K562 (cell line): ENCODE measurements at regions not wholly inside any gene's neighbourhood (a gene's known extent, or its start where the extent isn't known, plus 50 kb on each side); places are given as distances from the start of the nearest gene placed in this dataset.

ENCODE experiments used
- ATAC-seq: fragments of 200-7000 bp; cut with Tn5 transposase; 3 replicates; pipeline ENCODE4 v1.9.1; 2020; ENCODE audit warnings: moderate library complexity
- BruUV-seq: library from RNA; stranded (reverse); fragments of 400-500 nt; replicated peaks from 2 replicates; lab custom pipeline; 2021; lab: Mats Ljungman, UMichigan
- CTCF ChIA-PET: fragments of 300-600 bp; formaldehyde crosslinking; extraction: SDS; loops from one replicate; lab custom pipeline; 2021; ENCODE audit warnings: low intra/inter-chr PET ratio; lab: Yijun Ruan, JAX
- POLR2A ChIA-PET: fragments of 300-600, 350-650 bp; sonication (Branson Sonifier 250); formaldehyde crosslinking; extraction: SDS; loops from one replicate; lab custom pipeline; 2021; ENCODE audit warnings: antibody characterized with exemption, inconsistent platforms; lab: Yijun Ruan, JAX
- DNase-seq, 4 experiments: peaks; one replicate each; pipeline versions ENCODE4 v3.0.0 to v3.0.0-alpha.2; 2011 to 2018; ENCODE audit warnings: low spot score in 3 of 4, mixed read lengths in 3 of 4; ENCODE audit errors: extremely low read depth in 1 of 4
- FAIRE-seq: peaks from 2 replicates; lab custom pipeline; 2011; peaks lifted over from hg19 to GRCh38; lab: Jason Lieb, UNC
- H2AFZ ChIP-seq: 2 replicates; pipeline ENCODE4 v1.6.0; 2011; ENCODE audit warnings: low read depth, low read length, control low read depth, inconsistent platforms
- H3K27ac ChIP-seq: fragments of 200-600 bp; 3 replicates; pipeline ENCODE4 v1.8.0; 2011; ENCODE audit warnings: low read depth, mild to moderate bottlenecking, control low read depth, inconsistent platforms, low read length, moderate library complexity, mixed read lengths; ENCODE audit errors: extremely low read depth
- H3K27me3 ChIP-seq, 2 experiments: fragments of 300-600 bp in 1 of 2; 2 replicates in 1 of 2; 3 replicates in 1 of 2; pipeline versions ENCODE4 v1.6.0 to v1.8.0; 2011; ENCODE audit warnings: inconsistent platforms in 2 of 2, low read length in 2 of 2, mild to moderate bottlenecking in 1 of 2, mixed read lengths in 1 of 2, moderate library complexity in 1 of 2; ENCODE audit not compliant: control insufficient read depth in 2 of 2, insufficient read depth in 2 of 2
- H3K36me3 ChIP-seq: fragments of 300-600 bp; 3 replicates; pipeline ENCODE4 v1.8.0; 2011; ENCODE audit warnings: mild to moderate bottlenecking, low read length, inconsistent platforms; ENCODE audit not compliant: control insufficient read depth, insufficient read depth
- H3K4me1 ChIP-seq, 2 experiments: fragments of 200-600 bp in 1 of 2; replicated peaks in 1 of 2; 2 replicates in 1 of 2; 3 replicates in 1 of 2; pipeline versions ENCODE4 v1.5.1 to v1.8.0; 2011; ENCODE audit warnings: inconsistent platforms in 2 of 2, low read length in 2 of 2, mild to moderate bottlenecking in 1 of 2, mixed read lengths in 1 of 2, moderate library complexity in 1 of 2; ENCODE audit not compliant: control insufficient read depth in 2 of 2, insufficient read depth in 2 of 2
- H3K4me2 ChIP-seq: 2 replicates; pipeline ENCODE4 v1.6.1; 2011; ENCODE audit warnings: low read length, control low read depth, inconsistent platforms, mixed read lengths; ENCODE audit not compliant: insufficient read depth
- H3K4me3 ChIP-seq: fragments of 200-600 bp; sonication (generic), shearing (Covaris generic); 2 replicates; pipeline ENCODE4 v1.5.1; 2016; ENCODE audit warnings: control low read depth, inconsistent platforms
- H3K79me2 ChIP-seq: fragments of 200-600 bp; 3 replicates; pipeline ENCODE4 v1.8.0; 2011; ENCODE audit warnings: low read length, inconsistent platforms; ENCODE audit not compliant: control insufficient read depth, insufficient read depth
- H3K9ac ChIP-seq, 2 experiments: 2 replicates each; pipeline versions ENCODE4 v1.6.0 to v1.6.1; 2011; ENCODE audit warnings: low read depth in 2 of 2, low read length in 2 of 2, control low read depth in 1 of 2, inconsistent platforms in 1 of 2, mild to moderate bottlenecking in 1 of 2, mixed read lengths in 1 of 2; ENCODE audit not compliant: insufficient read depth in 1 of 2
- H3K9me1 ChIP-seq: one replicate; pipeline ENCODE4 v1.6.0; 2011; ENCODE audit warnings: inconsistent platforms, mild to moderate bottlenecking, low read length, moderate library complexity; ENCODE audit not compliant: control insufficient read depth, insufficient read depth
- H3K9me3 ChIP-seq: replicated peaks from 2 replicates; pipeline ENCODE4 v1.5.1; 2011; ENCODE audit warnings: low read depth, low read length, inconsistent platforms; ENCODE audit not compliant: control insufficient read depth, insufficient read depth
- H4K20me1 ChIP-seq: replicated peaks from 2 replicates; pipeline ENCODE4 v1.6.1; 2011; ENCODE audit warnings: low read length, inconsistent platforms, mixed read lengths; ENCODE audit not compliant: control insufficient read depth, insufficient read depth
- CHD2 ChIP-seq: IDR thresholded peaks from 2 replicates; pipeline ENCODE4 v1.6.1; 2011; ENCODE audit warnings: low read depth, low read length
- IFI16 ChIP-seq: fragments of 250-450 bp; sonication (Bioruptor Pico); IDR thresholded peaks from 2 replicates; pipeline ENCODE4 v2.1.2; 2022; ENCODE audit warnings: mild to moderate bottlenecking, inconsistent platforms
- MBD2 ChIP-seq: sonication (generic); IDR thresholded peaks from 2 replicates; pipeline ENCODE4 v1.6.1; 2016; ENCODE audit warnings: low read depth, borderline replicate concordance
- MGA ChIP-seq: fragments of 450-650 bp; IDR thresholded peaks from 2 replicates; pipeline ENCODE4 v1.6.1; 2016; ENCODE audit warnings: mild to moderate bottlenecking, moderate library complexity
- PHTF2 ChIP-seq: fragments of 250-450 bp; sonication (Bioruptor Pico); IDR thresholded peaks from 2 replicates; pipeline ENCODE4 v1.5.0; 2021; ENCODE audit warnings: mild to moderate bottlenecking
- ZBTB26 ChIP-seq: fragments of 450-650 bp; formaldehyde crosslinking; IDR thresholded peaks from 2 replicates; pipeline ENCODE4 v1.4.0; 2022; ENCODE audit warnings: missing genetic modification characterization
- ZNF224 ChIP-seq: sonication (generic); formaldehyde crosslinking; IDR thresholded peaks from 2 replicates; pipeline ENCODE4 v1.8.0; 2022; ENCODE audit warnings: mild to moderate bottlenecking, missing genetic modification reagents
- ZNF311 ChIP-seq: fragments of 250-450 bp; sonication (Bioruptor Pico); IDR thresholded peaks from 2 replicates; pipeline ENCODE4 v1.4.0; 2020; ENCODE audit warnings: mild to moderate bottlenecking, moderate library complexity
- ZSCAN29 ChIP-seq: fragments of 450-650 bp; IDR thresholded peaks from 2 replicates; pipeline ENCODE4 v1.6.1; 2017
- whole genome bisulfite sequencing: fragments of 100-300 bp; shearing (Covaris generic); methylation state at CpG from one replicate; pipeline ENCODE4 v1.1.6; 2016; ENCODE audit warnings: low coverage, mixed read lengths; ENCODE audit not compliant: insufficient coverage; ENCODE audit errors: missing lambda C conversion rate; 5-methylcytosine and 5-hydroxymethylcytosine counted together
- in situ Hi-C: fragments of 300-500 bp; cut with MboI; formaldehyde crosslinking; loops from 4 replicates; pipeline ENCODE4 v1.15.0; 2018; ENCODE audit warnings: inconsistent platforms, mixed read lengths
- intact Hi-C: fragments of 100-400 bp; cut with micrococcal nuclease; formaldehyde crosslinking; loops from 2 replicates; pipeline ENCODE4 v1.14.2; 2022
- TF ChIP-seq, protein P1 (sequence below): IDR thresholded peaks from 2 replicates; pipeline ENCODE4 v1.6.1; 2012; ENCODE audit warnings: low read depth, low read length, improper control_type of control experiment, borderline replicate concordance

DNA sequence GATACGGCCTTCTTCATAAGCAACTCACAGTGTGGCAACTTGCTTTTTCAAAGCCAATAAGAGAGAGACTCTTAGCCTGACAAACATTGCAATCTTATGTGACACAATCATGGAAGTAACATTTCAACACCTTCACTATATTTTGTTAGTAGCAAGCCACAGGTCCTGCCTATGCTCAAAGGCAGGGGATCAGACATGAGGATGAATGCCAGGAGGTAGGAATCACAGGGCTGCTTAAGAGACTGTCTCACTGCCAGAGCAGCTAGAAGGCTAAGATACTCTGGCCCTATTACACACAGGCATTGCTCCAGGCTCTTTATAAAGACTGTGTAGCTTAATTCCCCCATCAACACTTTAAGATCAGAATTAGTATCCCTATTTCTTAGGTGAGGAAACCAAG lies 236.2 kb upstream of the KAZN start:
- H3K27ac ChIP-seq: no peak overlapping the region
- H3K4me3 ChIP-seq: no peak overlapping the region
- DNase-seq (no peak), ATAC-seq (no peak), FAIRE-seq (no peak)
- no peak overlapping the region for H3K4me2 ChIP-seq
- 60% methylated on average over 1 of the region's 1 CpG for WGBS
- H3K36me3 ChIP-seq: no peaks in the 10 kb centered on the region
- peaks cover 0 to 5% of the 10 kb centered on the region in 2 experiments; a peak in 1 of 5 replicates for H3K27me3 ChIP-seq
- H3K9me3 ChIP-seq: no peaks in the 10 kb centered on the region; the same call in 1 of the 2 replicates
- H2AFZ ChIP-seq: no peak overlapping the region
- no peaks in the 10 kb centered on the region for H3K79me2 ChIP-seq
- H3K4me1 ChIP-seq: no peaks in the 10 kb centered on the region
- POLR2A ChIA-PET: interaction anchor here (0.6 kb wide), 1 partner anchor 50 kb away, joined by 4 read pairs; no protein-coding TSS in a partner anchor
- no TSS peak for BruUV-seq
- intact Hi-C loops (no loop called here), in situ Hi-C loops (no loop called here)
- CTCF ChIA-PET: no interaction called here
- no peak overlapping the region for H3K9ac ChIP-seq
- no peaks in the 10 kb centered on the region for H4K20me1 ChIP-seq
- H3K9me1 ChIP-seq: no peaks in the 10 kb centered on the region
- TF ChIP-seq, protein P1, sequence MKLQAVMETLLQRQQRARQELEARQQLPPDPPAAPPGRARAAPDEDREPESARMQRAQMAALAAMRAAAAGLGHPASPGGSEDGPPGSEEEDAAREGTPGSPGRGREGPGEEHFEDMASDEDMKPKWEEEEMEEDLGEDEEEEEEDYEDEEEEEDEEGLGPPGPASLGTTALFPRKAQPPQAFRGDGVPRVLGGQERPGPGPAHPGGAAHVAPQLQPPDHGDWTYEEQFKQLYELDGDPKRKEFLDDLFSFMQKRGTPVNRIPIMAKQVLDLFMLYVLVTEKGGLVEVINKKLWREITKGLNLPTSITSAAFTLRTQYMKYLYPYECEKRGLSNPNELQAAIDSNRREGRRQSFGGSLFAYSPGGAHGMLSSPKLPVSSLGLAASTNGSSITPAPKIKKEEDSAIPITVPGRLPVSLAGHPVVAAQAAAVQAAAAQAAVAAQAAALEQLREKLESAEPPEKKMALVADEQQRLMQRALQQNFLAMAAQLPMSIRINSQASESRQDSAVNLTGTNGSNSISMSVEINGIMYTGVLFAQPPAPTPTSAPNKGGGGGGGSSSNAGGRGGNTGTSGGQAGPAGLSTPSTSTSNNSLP: no peak
- TF ChIP-seq CHD2 (no peak), MGA (no peak), ZSCAN29 (no peak), ZBTB26 (CRISPR knock-in tag) (no peak), IFI16 (no peak), MBD2 (no peak), PHTF2 (CRISPR knock-in tag) (no peak), ZNF311 (CRISPR knock-in tag) (no peak), ZNF224 (no peak)
